Trophoblast cell (in vitro differentiated cells and primary cell): ENCODE measurements at regions not wholly inside any gene's neighbourhood (a gene's known extent, or its start where the extent isn't known, plus 50 kb on each side); places are given as distances from the start of the nearest gene placed in this dataset.

Experiments used
- DNase-seq, 2 donors: peaks; one replicate each; pipeline ENCODE4 v3.0.0-alpha.2; 2016
- H2AFZ ChIP-seq: 2 replicates; pipeline ENCODE4 v1.6.1; 2013; ENCODE audit warnings: low read length, moderate library complexity, mild to moderate bottlenecking; ENCODE audit not compliant: insufficient read depth, poor library complexity
- H2AK5ac ChIP-seq: 2 replicates; pipeline ENCODE4 v1.6.1; 2013; ENCODE audit warnings: mild to moderate bottlenecking, low read length
- H2BK120ac ChIP-seq: 2 replicates; pipeline ENCODE4 v1.6.1; 2013; ENCODE audit warnings: low read length, mild to moderate bottlenecking, moderate library complexity; ENCODE audit not compliant: insufficient read depth, poor library complexity
- H2BK12ac ChIP-seq: 2 replicates; pipeline ENCODE4 v1.6.1; 2013; ENCODE audit warnings: mild to moderate bottlenecking, low read length, moderate library complexity
- H2BK5ac ChIP-seq: 2 replicates; pipeline ENCODE4 v1.6.1; 2013; ENCODE audit warnings: low read length, low read depth, moderate library complexity, mild to moderate bottlenecking; ENCODE audit not compliant: poor library complexity
- H3K14ac ChIP-seq: 2 replicates; pipeline ENCODE4 v1.6.1; 2013; ENCODE audit warnings: mild to moderate bottlenecking, low read length
- H3K18ac ChIP-seq: 2 replicates; pipeline ENCODE4 v1.6.1; 2013; ENCODE audit warnings: mild to moderate bottlenecking, low read length
- H3K23ac ChIP-seq: 2 replicates; pipeline ENCODE4 v1.6.1; 2013; ENCODE audit warnings: low read length
- H3K27ac ChIP-seq: 2 replicates; pipeline ENCODE4 v1.5.1; 2013; ENCODE audit warnings: low read depth, mild to moderate bottlenecking, inconsistent platforms, low read length, moderate library complexity
- H3K27me3 ChIP-seq: 2 replicates; pipeline ENCODE4 v1.6.1; 2013; ENCODE audit warnings: inconsistent platforms, mild to moderate bottlenecking, low read length, moderate library complexity; ENCODE audit not compliant: insufficient read depth
- H3K36me3 ChIP-seq, 2 experiments: 1 replicate in 1 of 2; 2 replicates in 1 of 2; pipeline ENCODE4 v1.6.1; 2013; ENCODE audit warnings: low read length in 2 of 2, mild to moderate bottlenecking in 2 of 2, moderate library complexity in 1 of 2; ENCODE audit not compliant: insufficient read depth in 2 of 2, control insufficient read depth in 1 of 2
- H3K4ac ChIP-seq: 2 replicates; pipeline ENCODE4 v1.6.1; 2013; ENCODE audit warnings: low read depth, mild to moderate bottlenecking, low read length, moderate library complexity
- H3K4me1 ChIP-seq, 2 experiments: 1 replicate in 1 of 2; 2 replicates in 1 of 2; pipeline ENCODE4 v1.6.1; 2013; ENCODE audit warnings: low read length in 2 of 2, mild to moderate bottlenecking in 2 of 2, moderate library complexity in 1 of 2; ENCODE audit not compliant: insufficient read depth in 2 of 2, control insufficient read depth in 1 of 2
- H3K4me2 ChIP-seq: 2 replicates; pipeline ENCODE4 v1.6.1; 2013; ENCODE audit warnings: inconsistent platforms, mild to moderate bottlenecking, low read length, moderate library complexity
- H3K4me3 ChIP-seq: 2 replicates; pipeline ENCODE4 v1.5.1; 2013; ENCODE audit warnings: mild to moderate bottlenecking, low read depth, low read length, inconsistent platforms
- H3K79me1 ChIP-seq: one replicate; pipeline ENCODE4 v1.6.1; 2013; ENCODE audit warnings: low read length
- H3K79me2 ChIP-seq: 2 replicates; pipeline ENCODE4 v1.6.1; 2013; ENCODE audit warnings: low read length, mild to moderate bottlenecking; ENCODE audit not compliant: control insufficient read depth, insufficient read depth, poor library complexity
- H3K9ac ChIP-seq: 2 replicates; pipeline ENCODE4 v1.6.1; 2013; ENCODE audit warnings: mild to moderate bottlenecking, low read length
- H3K9me3 ChIP-seq: 2 replicates; pipeline ENCODE4 v1.6.1; 2013; ENCODE audit warnings: low read depth, mild to moderate bottlenecking, control low read depth, inconsistent platforms, low read length; ENCODE audit not compliant: insufficient read depth
- H4K12ac ChIP-seq: 2 replicates; pipeline ENCODE4 v1.6.1; 2013; ENCODE audit warnings: low read depth, mild to moderate bottlenecking, low read length, moderate library complexity
- H4K8ac ChIP-seq: 2 replicates; pipeline ENCODE4 v1.6.1; 2013; ENCODE audit warnings: low read depth, mild to moderate bottlenecking, low read length, moderate library complexity
- H4K91ac ChIP-seq: one replicate; pipeline ENCODE4 v1.6.1; 2013; ENCODE audit warnings: low read depth, mild to moderate bottlenecking, low read length, moderate library complexity
- WGBS: extraction: QIAGEN DNeasy Blood & Tissue Kit; methylation state at CpG from one replicate; pipeline ENCODE4 v1.1.7; 2013; ENCODE audit warnings: missing lambda C conversion rate; ENCODE audit not compliant: insufficient read length, insufficient coverage; ENCODE audit errors: extremely low coverage; 5-methylcytosine and 5-hydroxymethylcytosine counted together

DNA sequence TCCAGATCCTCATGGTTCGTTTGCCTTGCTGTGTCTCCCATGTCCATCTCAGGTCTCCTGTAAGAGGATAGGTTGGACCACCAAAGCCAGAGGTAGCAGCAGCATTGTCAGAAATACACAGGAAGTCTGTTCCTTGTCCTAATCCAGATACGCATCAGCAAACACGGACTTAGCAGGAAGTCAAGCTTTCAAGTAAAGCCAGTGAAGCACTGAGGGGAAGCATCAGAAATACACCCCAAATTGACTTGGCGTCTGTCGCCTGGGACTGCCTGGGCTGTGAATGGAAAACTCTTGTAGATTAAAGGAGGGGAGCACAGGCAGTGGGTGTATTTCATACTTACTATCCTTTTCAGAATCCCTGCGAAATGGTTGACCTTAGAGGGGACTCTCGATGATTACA lies 171.3 kb downstream of the PSAT1 start:
- H3K23ac ChIP-seq, result no peak overlapping the region
- H3K4me3 ChIP-seq, result no peak overlapping the region
- no peak overlapping the region for H3K14ac ChIP-seq
- H3K36me3 ChIP-seq, result no peaks in the 10 kb centered on the region
- no peak overlapping the region for H3K27ac ChIP-seq
- no peak overlapping the region for H3K4ac ChIP-seq
- no peak overlapping the region for H4K91ac ChIP-seq
- no peaks in the 10 kb centered on the region for H3K79me1 ChIP-seq
- H2BK5ac ChIP-seq, result no peak overlapping the region
- H3K9ac ChIP-seq, result no peak overlapping the region
- no peaks in the 10 kb centered on the region for H3K79me2 ChIP-seq
- H3K18ac ChIP-seq, result no peak overlapping the region
- peaks cover 0 to 7% of the 10 kb centered on the region in 2 experiments for H3K4me1 ChIP-seq
- H2BK120ac ChIP-seq, result no peak overlapping the region
- no CpG with 5 or more reads among the region's 7 CpGs for WGBS
- H4K12ac ChIP-seq, result no peak overlapping the region
- peaks cover 4% of the 10 kb centered on the region for H3K9me3 ChIP-seq
- no peak overlapping the region for H2AK5ac ChIP-seq
- no peak overlapping the region for H2AFZ ChIP-seq
- no peak overlapping the region for H3K4me2 ChIP-seq
- DNase-seq, result no peak
- H4K8ac ChIP-seq, result no peak overlapping the region
- H2BK12ac ChIP-seq, result no peak overlapping the region
- H3K27me3 ChIP-seq, result no peaks in the 10 kb centered on the region

DNA sequence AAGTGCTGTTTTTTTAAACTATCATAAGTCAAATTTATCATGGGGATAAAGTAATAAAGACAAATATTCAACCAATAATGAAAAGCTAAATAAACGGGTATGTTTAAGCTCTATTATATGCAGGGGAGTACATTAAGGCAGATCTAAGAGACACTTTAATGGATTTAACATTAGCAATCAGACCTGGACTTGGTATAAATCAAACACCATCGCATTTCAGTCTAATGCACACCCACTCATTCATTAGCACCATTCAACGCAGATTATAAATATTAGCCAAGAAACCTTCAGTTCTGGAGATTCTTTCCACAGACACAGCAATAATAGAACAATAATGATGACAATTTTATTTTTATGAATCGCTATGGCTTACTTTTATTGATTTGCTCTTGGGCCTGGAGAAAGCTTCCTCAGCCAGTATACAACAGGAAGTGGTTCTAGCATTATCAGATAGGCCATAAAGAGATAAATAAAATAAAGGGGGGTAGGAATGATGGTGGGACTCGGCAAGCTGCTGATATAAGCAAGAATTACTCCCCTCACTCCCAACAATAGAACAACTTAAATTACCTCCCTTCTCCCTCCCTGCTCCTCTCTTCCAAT lies 172.2 kb downstream of the PSAT1 start:
- WGBS, result no CpG with 5 or more reads among the region's 5 CpGs
- H3K4ac ChIP-seq, result no peak overlapping the region
- H4K12ac ChIP-seq, result no peak overlapping the region
- no peak overlapping the region for H4K8ac ChIP-seq
- H3K14ac ChIP-seq, result no peak overlapping the region
- no peak overlapping the region for H2BK5ac ChIP-seq
- H3K4me3 ChIP-seq, result no peak overlapping the region
- H3K4me1 ChIP-seq, result peaks cover 0 to 7% of the 10 kb centered on the region in 2 experiments
- no peak overlapping the region for H4K91ac ChIP-seq
- H3K27me3 ChIP-seq, result no peaks in the 10 kb centered on the region
- H3K4me2 ChIP-seq, result no peak overlapping the region
- no peaks in the 10 kb centered on the region for H3K79me1 ChIP-seq
- H3K79me2 ChIP-seq, result no peaks in the 10 kb centered on the region
- peaks cover 2% of the 10 kb centered on the region for H3K9me3 ChIP-seq
- H3K23ac ChIP-seq, result no peak overlapping the region
- H2BK120ac ChIP-seq, result no peak overlapping the region
- H3K27ac ChIP-seq, result no peak overlapping the region
- H2AK5ac ChIP-seq, result no peak overlapping the region
- no peaks in the 10 kb centered on the region for H3K36me3 ChIP-seq
- H2AFZ ChIP-seq, result no peak overlapping the region
- no peak overlapping the region for H3K9ac ChIP-seq
- H2BK12ac ChIP-seq, result no peak overlapping the region
- H3K18ac ChIP-seq, result no peak overlapping the region
- DNase-seq, result no peak

DNA sequence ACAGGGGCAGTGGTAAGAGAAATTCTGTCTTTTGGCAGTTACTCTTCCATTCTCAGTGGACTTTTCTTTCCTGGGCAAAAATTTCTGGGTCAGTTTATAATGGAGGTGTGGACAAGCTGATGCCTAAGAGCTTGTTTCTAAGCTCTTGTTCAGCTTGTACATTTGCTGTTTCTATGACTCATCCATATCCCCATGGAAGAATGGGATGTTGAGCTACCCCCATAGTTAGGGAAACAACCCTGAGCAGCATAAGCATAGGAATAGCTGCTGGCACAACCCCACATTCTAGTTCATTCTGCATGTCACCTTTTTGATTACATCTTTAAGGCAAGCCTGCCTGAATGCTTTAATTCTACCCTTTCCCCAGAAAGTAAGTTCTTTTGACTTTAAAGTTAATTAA lies 173.3 kb downstream of the PSAT1 start:
- no peaks in the 10 kb centered on the region for H3K79me1 ChIP-seq
- H4K8ac ChIP-seq, result no peak overlapping the region
- DNase-seq, result no peak
- H4K91ac ChIP-seq, result no peak overlapping the region
- H2BK12ac ChIP-seq, result no peak overlapping the region
- H3K14ac ChIP-seq, result no peak overlapping the region
- no peak overlapping the region for H3K27ac ChIP-seq
- no peak overlapping the region for H3K4me3 ChIP-seq
- no peak overlapping the region for H3K4ac ChIP-seq
- H3K4me2 ChIP-seq, result no peak overlapping the region
- no peak overlapping the region for H4K12ac ChIP-seq
- H2AK5ac ChIP-seq, result no peak overlapping the region
- H3K18ac ChIP-seq, result no peak overlapping the region
- H3K23ac ChIP-seq, result no peak overlapping the region
- H3K4me1 ChIP-seq, result peaks cover 0 to 7% of the 10 kb centered on the region in 2 experiments
- H3K9me3 ChIP-seq, result peaks cover 2% of the 10 kb centered on the region
- H2BK120ac ChIP-seq, result no peak overlapping the region
- no peaks in the 10 kb centered on the region for H3K27me3 ChIP-seq
- no peak overlapping the region for H3K9ac ChIP-seq
- no peaks in the 10 kb centered on the region for H3K36me3 ChIP-seq
- no peak overlapping the region for H2BK5ac ChIP-seq
- no peaks in the 10 kb centered on the region for H3K79me2 ChIP-seq
- H2AFZ ChIP-seq, result no peak overlapping the region

DNA sequence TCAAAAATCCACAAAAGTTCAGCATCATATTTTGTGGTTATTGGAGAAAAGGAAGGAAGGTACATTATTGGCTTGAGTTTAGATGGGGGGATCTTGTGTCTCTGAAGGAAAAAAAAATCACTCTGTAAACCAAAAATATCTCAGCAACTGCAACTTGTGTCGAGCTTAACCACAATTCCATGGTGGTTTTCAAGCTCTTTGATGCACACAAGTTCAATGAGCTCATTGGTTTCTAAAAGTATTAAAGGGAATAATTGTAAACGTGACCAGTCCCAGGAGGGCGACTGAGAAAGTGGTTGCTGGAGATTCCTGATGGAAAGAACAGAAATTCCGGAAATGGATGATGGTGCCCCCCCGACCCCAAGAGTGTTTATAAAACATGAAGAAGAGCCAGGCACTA lies 173.8 kb downstream of the PSAT1 start:
- no peak overlapping the region for H4K12ac ChIP-seq
- no peak overlapping the region for H4K8ac ChIP-seq
- no peak for DNase-seq
- no peak overlapping the region for H3K4me2 ChIP-seq
- H3K79me2 ChIP-seq, result no peaks in the 10 kb centered on the region
- H2AFZ ChIP-seq, result no peak overlapping the region
- H2BK120ac ChIP-seq, result no peak overlapping the region
- no peak overlapping the region for H2AK5ac ChIP-seq
- H3K9ac ChIP-seq, result no peak overlapping the region
- no peak overlapping the region for H3K4me3 ChIP-seq
- no peak overlapping the region for H2BK5ac ChIP-seq
- no CpG with 5 or more reads among the region's 5 CpGs for WGBS
- H3K4ac ChIP-seq, result no peak overlapping the region
- no peak overlapping the region for H3K23ac ChIP-seq
- H3K9me3 ChIP-seq, result peaks cover 2% of the 10 kb centered on the region
- no peak overlapping the region for H3K14ac ChIP-seq
- H3K79me1 ChIP-seq, result no peaks in the 10 kb centered on the region
- H4K91ac ChIP-seq, result no peak overlapping the region
- H3K4me1 ChIP-seq, result peaks cover 0 to 7% of the 10 kb centered on the region in 2 experiments
- H3K36me3 ChIP-seq, result no peaks in the 10 kb centered on the region
- H2BK12ac ChIP-seq, result no peak overlapping the region
- no peak overlapping the region for H3K18ac ChIP-seq
- H3K27me3 ChIP-seq, result no peaks in the 10 kb centered on the region
- H3K27ac ChIP-seq, result no peak overlapping the region
